ENCODE measurements at regions not wholly inside any gene's neighbourhood (a gene's known extent, or its start where the extent isn't known, plus 50 kb on each side); places are given as distances from the start of the nearest gene placed in this dataset.
A peak's percentile ranks its signal among the peaks of the same experiment; 100 is the strongest.
"Not testable (repeated sequence)": the region's sequence is repeated elsewhere in the genome, so short reads cannot be mapped to it uniquely, and the experiment has no call there.

DNA sequence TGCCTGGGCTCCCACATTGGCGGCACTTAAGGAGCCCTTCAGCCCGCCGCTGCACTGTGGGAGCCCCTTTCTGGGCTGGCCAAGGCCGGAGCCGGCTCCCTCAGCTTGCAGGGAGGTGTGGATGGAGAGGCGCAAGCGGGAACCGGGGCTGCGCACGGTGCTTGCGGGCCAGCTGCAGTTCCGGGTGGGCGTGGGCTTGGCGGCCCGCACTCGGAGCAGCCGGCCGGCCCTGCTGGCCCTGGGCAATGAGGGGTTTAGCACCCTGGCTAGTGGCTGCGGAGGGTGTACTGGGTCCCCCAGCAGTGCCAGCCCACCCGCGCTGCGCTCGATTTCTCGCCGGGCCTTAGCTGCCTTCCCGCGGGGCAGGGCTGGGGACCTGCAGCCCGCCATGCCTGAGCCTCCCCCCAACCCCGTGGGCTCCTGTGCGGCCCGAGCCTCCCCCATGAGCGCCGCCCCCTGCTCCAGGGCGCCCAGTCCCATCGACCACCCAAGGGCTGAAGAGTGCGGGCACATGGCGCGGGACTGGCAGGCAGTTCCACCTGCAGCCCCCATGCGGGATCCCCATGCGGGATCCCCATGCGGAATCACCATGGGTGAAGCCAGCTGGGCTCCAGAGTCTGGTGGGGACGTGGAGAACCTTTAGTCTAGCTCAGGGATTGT is 998.9 kb upstream of the MIR17HG start:
- H3K4me3 ChIP-seq; H3K27ac ChIP-seq; ATAC-seq (replicated peaks in 6 of 8); H3K4me1 ChIP-seq (replicated peaks in 1 of 2); in situ Hi-C loops (cut with MboI; ENCODE audit: low pct_unique_long_range_greater_than_20kb in 2 of 9, low sequenced_read_pairs in 9 of 9, unreplicated experiment in 9 of 9): not testable (repeated sequence)
- 87 to 98% (median 92%) methylated on average over 2 to 9 of the region's 42 CpGs; no CpG with 5 or more reads in 6 of the 10 experiments for WGBS, 10 experiments

DNA sequence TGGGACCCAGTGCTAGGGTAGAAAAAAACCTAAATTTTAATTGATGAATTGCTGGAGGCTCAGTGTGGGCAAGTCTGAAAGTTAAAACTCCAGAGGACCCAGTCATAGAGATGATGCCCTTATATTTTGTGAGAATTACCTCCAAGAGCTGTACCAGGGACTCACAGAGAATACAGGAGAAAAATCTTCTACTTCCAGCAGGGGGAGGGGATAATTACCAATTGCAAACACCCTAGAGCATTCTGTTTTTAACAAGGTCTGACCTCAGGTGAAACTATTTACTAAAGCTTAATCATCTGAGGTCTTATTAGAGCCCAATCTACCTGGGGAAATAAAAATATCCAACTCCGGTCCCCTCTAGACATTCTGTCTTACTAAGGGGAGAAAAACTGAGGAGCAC is 994.7 kb upstream of the MIR17HG start:
- no peaks in the 10 kb centered on the region for H3K4me1 ChIP-seq (replicated peaks in 1 of 2)
- 20 to 100% (median 100%) methylated on average over 1 of the region's 1 CpG; no CpG with 5 or more reads in 5 of the 10 experiments for WGBS, 10 experiments
- no peak overlapping the region for H3K4me3 ChIP-seq
- H3K27ac ChIP-seq = no peak overlapping the region
- in situ Hi-C loops (cut with MboI; ENCODE audit: low pct_unique_long_range_greater_than_20kb in 2 of 9, low sequenced_read_pairs in 9 of 9, unreplicated experiment in 9 of 9) = no loop called here
- no peak for ATAC-seq (replicated peaks in 6 of 8)

DNA sequence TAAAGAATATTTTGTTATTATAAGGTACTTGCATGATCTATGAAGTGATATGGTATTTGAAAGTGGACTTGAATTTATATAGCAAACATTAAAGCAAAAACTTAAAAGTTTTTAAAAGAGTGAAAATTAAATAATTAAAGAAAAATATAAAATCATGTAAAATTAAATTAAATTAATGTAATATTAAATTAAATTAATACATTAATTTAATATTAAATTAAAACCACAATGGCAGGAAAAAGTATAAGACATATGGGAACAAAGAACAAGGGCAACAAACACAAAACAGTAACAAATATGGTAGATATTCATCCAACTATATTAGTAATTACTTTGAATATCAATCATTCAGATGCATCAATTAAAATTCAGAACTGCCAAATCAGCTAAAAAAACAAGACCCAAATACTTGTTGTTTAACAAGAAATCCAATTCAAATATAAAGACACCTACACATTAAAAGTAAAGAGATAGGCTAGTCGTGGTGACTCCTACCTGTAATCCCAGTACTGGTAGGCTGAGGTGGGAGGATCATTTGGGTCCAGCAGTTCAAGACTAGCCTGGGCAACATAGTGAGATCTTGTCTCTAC is 992.2 kb upstream of the MIR17HG start:
- WGBS, 10 experiments = 17 to 100% (median 80%) methylated on average over 1 of the region's 1 CpG; no CpG with 5 or more reads in 5 of the 10 experiments
- Histone ChIP-seq H3K4me3 (no peak overlapping the region), H3K4me1 (replicated peaks in 1 of 2) (no peaks in the 10 kb centered on the region), H3K27ac (no peak overlapping the region)
- ATAC-seq (replicated peaks in 6 of 8) = no peak
- in situ Hi-C loops (cut with MboI; ENCODE audit: low pct_unique_long_range_greater_than_20kb in 2 of 9, low sequenced_read_pairs in 9 of 9, unreplicated experiment in 9 of 9) = no loop called here

DNA sequence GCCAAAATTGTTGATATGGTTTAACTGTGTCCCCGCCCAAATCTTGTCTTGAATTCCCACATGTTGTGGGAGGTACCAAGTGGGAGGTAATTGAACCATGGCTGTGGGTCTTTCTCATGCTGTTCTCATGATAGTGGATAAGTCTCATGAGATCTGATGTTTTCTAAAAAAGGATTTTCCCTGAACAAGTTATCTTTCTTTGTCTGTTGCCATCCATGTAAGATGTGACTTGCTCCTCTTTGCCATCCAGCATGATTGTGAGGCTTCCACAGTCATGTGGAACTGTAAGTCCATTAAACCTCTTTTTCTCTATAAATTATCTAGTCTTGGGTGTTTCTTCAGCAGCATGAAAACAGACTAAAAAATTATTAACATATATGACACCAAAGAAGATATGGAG is 986.7 kb upstream of the MIR17HG start:
- in situ Hi-C loops (cut with MboI; ENCODE audit: low pct_unique_long_range_greater_than_20kb in 2 of 9, low sequenced_read_pairs in 9 of 9, unreplicated experiment in 9 of 9) = no loop called here
- no peak overlapping the region for H3K4me3 ChIP-seq
- no peaks in the 10 kb centered on the region for H3K4me1 ChIP-seq (replicated peaks in 1 of 2)
- H3K27ac ChIP-seq = no peak overlapping the region
- ATAC-seq (replicated peaks in 6 of 8) = no peak
- 0 to 100% (median 60%) methylated on average over 1 of the region's 1 CpG; no CpG with 5 or more reads in 5 of the 10 experiments for WGBS, 10 experiments

DNA sequence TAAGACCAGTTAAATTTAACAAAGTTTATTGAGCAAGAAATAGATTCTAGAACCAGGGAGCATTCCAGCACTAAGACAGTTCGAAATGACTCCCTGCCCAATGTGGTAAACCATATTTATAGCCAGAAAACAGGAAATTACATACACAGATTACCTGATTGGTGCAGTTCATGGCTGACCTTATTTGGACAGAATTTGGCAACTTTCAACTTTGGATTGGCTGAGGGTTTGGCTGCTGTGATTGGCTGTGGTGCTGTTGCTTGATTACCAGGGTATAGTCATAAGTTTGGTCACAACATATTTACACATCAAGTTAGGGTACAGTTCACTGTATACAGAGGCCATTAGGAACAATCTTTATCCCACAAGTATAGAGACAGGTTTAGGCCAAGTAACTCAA is 984.8 kb upstream of the MIR17HG start:
- 17 to 100% (median 71%) methylated on average over 1 of the region's 1 CpG; no CpG with 5 or more reads in 3 of the 10 experiments for WGBS, 10 experiments

DNA sequence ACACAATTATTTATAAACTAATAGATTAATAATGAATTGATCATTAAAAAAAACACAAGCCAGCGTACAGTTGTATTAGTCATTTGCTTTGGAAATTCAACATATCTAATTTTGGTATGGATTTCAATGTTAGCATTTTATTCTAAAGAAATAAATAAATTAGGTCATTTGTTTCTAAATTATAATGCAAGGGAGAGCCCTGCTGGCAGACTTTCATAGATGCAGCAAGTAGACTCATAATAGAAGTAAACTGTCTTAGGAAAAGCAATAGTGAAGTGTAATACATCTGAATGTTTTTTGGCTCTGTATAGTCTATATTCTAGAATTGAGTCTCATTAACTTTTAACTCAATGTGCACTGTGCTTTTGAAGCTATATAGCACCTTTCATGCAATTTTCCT is 982.4 kb upstream of the MIR17HG start:
- Histone ChIP-seq H3K27ac (no peak overlapping the region), H3K4me3 (no peak overlapping the region), H3K4me1 (replicated peaks in 1 of 2) (no peaks in the 10 kb centered on the region)
- WGBS, 10 experiments = 33 to 100% (median 78%) methylated on average over 1 of the region's 1 CpG; no CpG with 5 or more reads in 2 of the 10 experiments
- in situ Hi-C loops (cut with MboI; ENCODE audit: low pct_unique_long_range_greater_than_20kb in 2 of 9, low sequenced_read_pairs in 9 of 9, unreplicated experiment in 9 of 9) = no loop called here
- ATAC-seq (replicated peaks in 6 of 8) = peak in 2 of 8 experiments; percentile 38 to 47

More for the DNA sequence above, 984.8 kb upstream of the MIR17HG start:
- ATAC-seq (replicated peaks in 6 of 8) = peak in 3 of 8 experiments; percentile 40 to 91 (median 81)
- in situ Hi-C loops (cut with MboI; ENCODE audit: low pct_unique_long_range_greater_than_20kb in 2 of 9, low sequenced_read_pairs in 9 of 9, unreplicated experiment in 9 of 9) = no loop called here
- H3K4me3 ChIP-seq = no peak overlapping the region
- H3K27ac ChIP-seq = no peak overlapping the region
- no peaks in the 10 kb centered on the region for H3K4me1 ChIP-seq (replicated peaks in 1 of 2)

DNA sequence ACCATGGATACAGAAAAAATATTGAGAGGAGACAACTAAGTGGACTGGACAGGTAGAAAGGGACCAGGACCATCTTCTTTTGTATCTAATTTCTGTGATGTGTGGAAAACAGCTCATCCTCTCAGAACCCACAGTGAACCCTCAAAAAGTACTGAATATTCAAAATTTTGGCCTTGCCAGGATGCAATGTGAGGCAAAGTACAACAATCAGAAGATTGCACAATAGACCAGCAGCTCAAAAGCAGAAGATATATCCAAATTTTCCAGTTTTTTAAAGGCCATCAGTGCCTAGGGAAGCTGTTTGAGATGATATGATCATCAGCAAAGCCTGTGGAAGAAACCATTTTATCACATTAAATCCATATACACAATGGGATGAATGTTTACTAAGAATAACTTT is 973.3 kb upstream of the MIR17HG start:
- ATAC-seq (replicated peaks in 6 of 8) = peak in 2 of 8 experiments; percentile 29 to 75
- Histone ChIP-seq H3K4me3 (no peak overlapping the region), H3K4me1 (replicated peaks in 1 of 2) (no peaks in the 10 kb centered on the region), H3K27ac (no peak overlapping the region)
- in situ Hi-C loops (cut with MboI; ENCODE audit: low pct_unique_long_range_greater_than_20kb in 2 of 9, low sequenced_read_pairs in 9 of 9, unreplicated experiment in 9 of 9) = no loop called here

DNA sequence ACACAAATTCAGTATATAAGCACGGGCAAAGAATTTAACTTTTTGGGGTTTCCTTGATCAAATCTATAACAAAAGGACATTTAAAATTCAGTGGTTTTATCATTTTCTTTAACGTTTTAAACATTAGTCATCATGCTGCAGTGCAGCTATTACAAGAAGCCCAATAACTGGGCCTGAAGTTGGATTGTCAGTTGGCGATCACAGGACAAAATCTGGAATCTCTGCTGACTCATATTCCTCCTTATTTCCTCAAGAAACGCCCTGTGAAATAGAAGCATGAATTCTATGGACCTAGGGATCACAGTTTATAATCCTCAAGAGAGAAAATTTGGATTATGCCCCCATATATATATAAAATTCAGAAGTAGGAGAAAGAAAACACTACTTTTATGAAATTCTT is 971.6 kb upstream of the MIR17HG start:
- in situ Hi-C loops (cut with MboI; ENCODE audit: low pct_unique_long_range_greater_than_20kb in 2 of 9, low sequenced_read_pairs in 9 of 9, unreplicated experiment in 9 of 9) = no loop called here
- Histone ChIP-seq H3K4me1 (replicated peaks in 1 of 2) (no peaks in the 10 kb centered on the region), H3K27ac (no peak overlapping the region), H3K4me3 (no peak overlapping the region)
- WGBS, 10 experiments = 40 to 97% (median 82%) methylated on average over 1 to 4 of the region's 4 CpGs; no CpG with 5 or more reads in 1 of the 10 experiments
- ATAC-seq (replicated peaks in 6 of 8) = peak in 1 of 8 experiments; percentile 49

DNA sequence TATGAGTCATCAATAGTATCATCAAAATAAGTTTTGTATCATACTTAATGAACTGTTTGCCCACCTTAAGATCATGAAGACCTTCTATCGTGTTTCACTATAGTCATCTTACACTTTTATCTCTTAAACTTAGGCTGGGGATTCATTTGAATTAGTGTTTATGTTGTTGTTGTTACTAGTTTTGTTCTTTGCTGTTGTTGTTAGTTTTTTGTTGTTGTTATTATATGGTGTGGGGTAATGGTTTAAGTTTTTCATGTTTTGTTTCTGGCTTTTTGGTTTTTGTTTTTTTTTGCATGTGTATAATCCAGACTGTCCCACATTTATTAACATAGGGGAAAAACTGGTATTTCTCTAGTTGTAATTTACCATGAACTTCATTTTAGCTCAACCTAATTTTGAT is 965.1 kb upstream of the MIR17HG start:
- Histone ChIP-seq H3K4me1 (replicated peaks in 1 of 2) (no peaks in the 10 kb centered on the region), H3K4me3 (no peak overlapping the region), H3K27ac (no peak overlapping the region)
- 60 to 100% (median 95%) methylated on average over 1 of the region's 1 CpG; no CpG with 5 or more reads in 2 of the 10 experiments for WGBS, 10 experiments
- in situ Hi-C loops (cut with MboI; ENCODE audit: low pct_unique_long_range_greater_than_20kb in 2 of 9, low sequenced_read_pairs in 9 of 9, unreplicated experiment in 9 of 9) = no loop called here
- ATAC-seq (replicated peaks in 6 of 8) = no peak

DNA sequence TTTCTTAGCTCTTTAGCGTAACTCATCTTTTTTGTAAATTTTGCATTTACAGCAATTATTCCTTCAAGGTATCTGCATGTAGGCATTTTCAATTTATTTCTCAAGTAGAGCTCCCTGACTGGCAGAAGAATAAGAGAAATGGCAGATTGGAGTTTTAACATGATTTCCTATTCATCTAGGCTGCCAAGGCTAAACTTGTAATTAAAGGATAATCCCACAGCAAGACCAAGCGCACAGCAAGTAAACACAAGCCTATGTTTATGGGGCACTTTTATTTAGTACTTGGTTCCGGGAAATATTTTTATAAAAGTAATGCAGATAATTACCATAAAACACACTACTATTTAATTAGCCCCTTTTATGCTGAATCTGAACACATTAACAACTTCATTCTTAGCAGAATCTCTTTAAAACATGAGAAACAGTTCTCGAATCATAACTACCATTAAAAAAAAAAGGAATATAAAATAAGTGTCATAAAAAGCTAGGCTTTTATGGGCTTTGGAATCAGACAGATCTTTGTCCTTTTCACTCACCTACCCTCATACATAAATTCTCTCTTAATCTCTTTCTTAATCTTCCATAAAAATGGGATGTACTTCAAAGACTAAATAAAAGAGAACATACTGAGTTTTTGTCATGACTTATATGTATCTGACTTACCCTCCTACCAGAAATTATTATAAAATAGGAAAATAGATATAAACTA is 961.6 kb upstream of the MIR17HG start:
- Histone ChIP-seq H3K27ac (no peak overlapping the region), H3K4me3 (no peak overlapping the region), H3K4me1 (replicated peaks in 1 of 2) (no peaks in the 10 kb centered on the region)
- ATAC-seq (replicated peaks in 6 of 8) = no peak
- in situ Hi-C loops (cut with MboI; ENCODE audit: low pct_unique_long_range_greater_than_20kb in 2 of 9, low sequenced_read_pairs in 9 of 9, unreplicated experiment in 9 of 9) = no loop called here
- WGBS, 10 experiments = 69 to 100% (median 90%) methylated on average over 1 to 4 of the region's 4 CpGs

DNA sequence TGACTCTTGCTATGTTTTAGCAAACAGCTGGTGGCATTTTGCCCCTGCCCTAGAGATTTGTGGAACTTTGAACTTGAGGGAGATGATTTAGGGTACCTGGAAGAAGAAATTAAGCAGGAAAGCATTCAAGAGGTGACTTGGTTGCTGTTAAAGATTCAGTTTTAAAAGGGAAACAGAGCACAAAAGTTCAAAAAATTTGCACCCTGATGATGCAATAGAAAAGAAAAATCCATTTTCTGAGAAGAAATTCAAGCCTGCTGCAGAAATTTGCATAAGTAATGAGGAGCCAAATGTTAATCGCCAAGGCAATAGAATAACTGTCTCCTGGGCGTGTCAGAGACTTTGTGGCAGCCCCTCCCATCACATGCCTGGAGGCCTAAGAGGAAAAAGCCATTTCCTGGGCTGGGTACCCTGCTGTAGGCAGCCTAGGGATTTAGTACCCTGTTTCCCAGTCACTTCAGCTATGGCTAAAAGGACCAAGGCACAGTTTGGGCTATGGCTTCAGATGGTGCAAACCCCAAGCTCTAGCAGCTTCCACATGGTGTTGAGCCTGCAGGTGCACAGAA is 958.5 kb upstream of the MIR17HG start:
- H3K27ac ChIP-seq = no peak overlapping the region
- peak in 3 of 8 experiments; percentile 76 to 97 (median 82) for ATAC-seq (replicated peaks in 6 of 8)
- no peak overlapping the region for H3K4me3 ChIP-seq
- WGBS, 10 experiments = 0 to 100% (median 80%) methylated on average over 1 to 2 of the region's 2 CpGs
- in situ Hi-C loops (cut with MboI; ENCODE audit: low pct_unique_long_range_greater_than_20kb in 2 of 9, low sequenced_read_pairs in 9 of 9, unreplicated experiment in 9 of 9) = no loop called here
- H3K4me1 ChIP-seq (replicated peaks in 1 of 2) = no peaks in the 10 kb centered on the region

DNA sequence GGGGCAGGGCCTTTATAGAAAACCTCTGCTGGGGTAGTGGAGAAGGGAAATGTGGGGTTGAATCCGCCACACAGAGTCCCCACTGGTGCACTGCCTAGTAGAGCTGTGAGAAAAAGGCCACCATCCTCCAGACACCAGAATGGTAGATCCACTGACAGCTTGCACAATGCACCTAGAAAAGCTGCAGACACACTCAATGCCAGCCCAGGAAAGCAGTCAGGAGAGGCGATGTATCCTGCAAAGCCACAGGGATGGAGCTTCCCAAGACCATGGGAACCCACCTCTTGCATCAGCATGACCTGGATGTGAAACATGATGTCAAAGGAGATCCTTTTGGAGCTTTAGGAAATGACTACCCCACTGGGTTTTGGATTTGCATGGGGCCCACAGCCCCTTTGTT is 958.0 kb upstream of the MIR17HG start:
- peak in 1 of 8 experiments; percentile 22 for ATAC-seq (replicated peaks in 6 of 8)
- no peak overlapping the region for H3K27ac ChIP-seq
- 83 to 100% (median 86%) methylated on average over 1 of the region's 2 CpGs; no CpG with 5 or more reads in 5 of the 10 experiments for WGBS, 10 experiments
- H3K4me3 ChIP-seq = no peak overlapping the region
- in situ Hi-C loops (cut with MboI; ENCODE audit: low pct_unique_long_range_greater_than_20kb in 2 of 9, low sequenced_read_pairs in 9 of 9, unreplicated experiment in 9 of 9) = no loop called here
- no peaks in the 10 kb centered on the region for H3K4me1 ChIP-seq (replicated peaks in 1 of 2)

DNA sequence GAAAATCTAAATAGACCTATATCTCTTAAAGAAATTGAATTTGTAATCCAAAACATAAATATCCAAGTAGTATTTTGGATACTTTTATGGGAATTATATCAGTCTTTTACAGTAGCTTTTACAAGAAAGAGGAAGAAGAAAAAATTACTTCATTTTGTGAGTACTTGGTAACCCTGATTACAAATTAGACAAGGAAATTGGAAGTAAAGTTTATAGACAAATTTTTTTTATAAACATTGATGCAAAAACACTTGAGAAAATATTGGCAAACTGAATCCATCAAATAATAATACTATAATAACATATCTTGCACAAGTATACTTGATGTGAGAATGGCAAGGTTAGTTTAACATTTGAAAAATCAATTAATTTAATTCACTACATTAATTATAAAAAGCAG is 954.1 kb upstream of the MIR17HG start:
- in situ Hi-C loops (cut with MboI; ENCODE audit: low pct_unique_long_range_greater_than_20kb in 2 of 9, low sequenced_read_pairs in 9 of 9, unreplicated experiment in 9 of 9) = no loop called here
- Histone ChIP-seq H3K4me3 (no peak overlapping the region), H3K4me1 (replicated peaks in 1 of 2) (no peaks in the 10 kb centered on the region), H3K27ac (no peak overlapping the region)
- ATAC-seq (replicated peaks in 6 of 8) = no peak
